Stimulated activated CD8-positive, alpha-beta memory T cell treated with anti-CD3 and anti-CD28 coated beads, Interleukin-12 subunit alpha, Interleukin-12 subunit beta, amount 100 ng/mL, for 24 hours (primary cell): ENCODE measurements at regions not wholly inside any gene's neighbourhood (a gene's known extent, or its start where the extent isn't known, plus 50 kb on each side); places are given as distances from the start of the nearest gene placed in this dataset.
A peak's percentile ranks its signal among the peaks of the same experiment; 100 is the strongest.
"Not testable (repeated sequence)": the region's sequence is repeated elsewhere in the genome, so short reads cannot be mapped to it uniquely, and the experiment has no call there.

Source experiments
- DNase-seq: peaks from one replicate; pipeline ENCODE4 v3.0.0-alpha.2; 2020; ENCODE audit errors: extremely low read depth

DNA sequence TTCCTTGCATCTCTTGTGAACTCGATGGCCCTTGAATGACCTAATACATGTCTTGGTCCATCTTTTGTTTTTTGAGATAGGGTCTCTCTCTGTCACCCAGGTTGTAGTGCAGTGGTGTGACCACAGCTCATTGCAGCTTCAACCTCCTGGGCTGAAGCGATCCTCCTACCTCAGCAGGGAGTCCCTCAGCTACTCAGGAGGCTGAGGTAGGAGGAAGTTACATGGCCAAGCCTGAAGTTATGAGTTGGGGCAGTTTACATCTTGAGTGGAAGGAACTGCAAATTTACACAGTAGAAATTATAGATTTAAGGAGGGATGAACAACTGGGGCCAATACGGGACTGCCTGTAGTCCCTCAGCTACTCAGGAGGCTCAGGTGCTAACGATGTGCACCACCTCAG is 97.2 kb upstream of the METTL14 start:
- no peak for DNase-seq

DNA sequence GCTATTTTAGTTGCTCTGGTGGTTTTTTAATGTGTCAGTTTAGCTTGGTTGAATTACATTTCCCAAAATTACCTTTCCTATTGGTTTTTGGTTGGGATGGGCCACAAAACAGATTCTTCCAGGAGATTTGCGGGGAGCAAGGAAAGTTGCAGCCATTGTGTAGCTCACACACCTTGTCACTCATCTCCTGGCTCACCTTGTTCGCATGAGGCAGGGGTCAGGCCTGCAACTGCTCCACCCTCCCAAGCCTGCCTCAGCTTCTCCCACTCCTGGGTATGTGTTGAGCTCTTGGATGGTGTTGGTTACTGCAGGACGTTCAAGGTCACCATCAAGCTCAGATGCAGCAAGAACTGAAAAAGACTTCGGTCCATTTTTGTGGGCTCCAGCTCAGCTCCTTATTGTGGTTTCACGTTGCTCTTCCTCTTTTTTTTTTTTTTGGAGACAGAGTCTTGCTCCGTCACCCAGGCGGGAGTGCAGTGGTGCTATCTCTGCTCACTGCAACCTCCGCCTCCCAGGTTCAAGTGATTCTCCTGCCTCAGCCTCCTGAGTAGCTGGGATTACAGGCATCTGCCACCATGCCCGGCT is 95.6 kb upstream of the METTL14 start:
- no peak for DNase-seq

DNA sequence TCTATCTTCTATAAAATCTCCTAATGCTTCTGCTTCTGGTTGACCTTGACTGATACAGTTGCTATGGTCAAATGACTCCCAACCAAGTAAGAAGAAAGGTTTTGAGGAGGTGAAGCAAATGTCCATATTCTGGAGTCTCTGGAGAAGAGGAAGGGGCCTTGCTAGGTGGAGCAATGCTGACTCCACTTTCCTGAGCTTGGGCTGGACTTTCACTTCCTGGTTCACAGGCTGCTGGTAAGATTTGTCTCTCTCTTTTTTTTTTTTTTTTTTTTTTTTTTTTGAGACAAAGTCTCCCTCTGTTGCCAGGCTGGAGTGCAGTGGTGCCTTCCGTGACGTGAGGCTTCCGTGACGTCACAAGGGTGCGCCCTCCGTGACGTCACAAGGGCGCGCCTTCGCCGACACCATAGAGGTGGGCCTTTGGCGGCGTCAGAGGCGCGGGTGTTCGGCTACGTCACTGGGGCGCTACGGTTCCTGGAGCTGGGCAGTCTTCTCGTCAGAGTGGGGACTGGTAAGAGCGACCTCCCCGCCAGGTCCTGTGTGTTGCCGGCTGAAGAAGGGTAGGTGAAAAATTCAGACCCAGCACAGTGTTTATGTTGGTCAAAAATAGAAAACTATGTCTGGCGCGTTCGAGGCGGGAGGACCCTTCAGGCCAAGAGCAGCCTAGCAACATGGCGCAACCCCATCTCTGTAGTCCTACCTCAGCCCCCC is 93.7 kb upstream of the METTL14 start:
- peak; percentile 91 for DNase-seq

DNA sequence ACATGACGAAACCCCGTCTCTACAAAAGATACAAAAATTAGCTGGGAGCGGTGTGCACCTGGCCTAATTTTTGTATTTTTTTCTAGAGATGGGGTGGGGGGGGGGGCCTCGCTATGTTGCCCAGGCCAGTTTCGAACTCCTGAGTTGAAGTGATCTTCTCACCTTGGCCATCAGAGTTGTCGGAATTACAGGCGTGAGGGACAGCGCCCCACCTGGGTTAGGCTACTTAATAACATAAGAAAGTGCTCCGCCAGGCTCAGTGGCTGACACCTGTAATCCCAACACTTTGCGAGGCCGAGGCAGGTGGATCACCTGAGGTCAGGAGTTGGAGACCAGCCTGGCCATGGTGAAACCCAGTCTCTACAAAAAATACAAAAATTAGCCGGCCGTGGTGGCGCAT is 92.9 kb upstream of the METTL14 start:
- DNase-seq = not testable (repeated sequence)

DNA sequence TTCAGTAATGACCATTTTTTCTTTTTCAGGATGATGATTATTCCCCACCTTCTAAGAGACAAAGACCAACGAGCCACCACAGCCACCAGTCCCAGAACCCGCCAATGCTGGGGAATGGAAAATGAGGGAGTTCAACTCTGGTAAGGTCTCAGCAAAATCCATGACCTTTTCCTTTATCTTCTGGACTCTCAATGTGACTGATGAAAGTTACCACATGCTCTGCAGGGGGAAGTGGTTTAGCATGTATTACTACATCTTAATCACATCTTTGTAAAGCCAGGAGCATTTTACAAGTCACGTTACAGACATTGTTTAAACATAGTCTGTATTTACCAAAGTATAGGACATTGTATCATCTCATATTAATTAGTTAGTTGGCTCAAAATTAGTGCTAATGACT is 89.3 kb upstream of the METTL14 start:
- not testable (repeated sequence) for DNase-seq

DNA sequence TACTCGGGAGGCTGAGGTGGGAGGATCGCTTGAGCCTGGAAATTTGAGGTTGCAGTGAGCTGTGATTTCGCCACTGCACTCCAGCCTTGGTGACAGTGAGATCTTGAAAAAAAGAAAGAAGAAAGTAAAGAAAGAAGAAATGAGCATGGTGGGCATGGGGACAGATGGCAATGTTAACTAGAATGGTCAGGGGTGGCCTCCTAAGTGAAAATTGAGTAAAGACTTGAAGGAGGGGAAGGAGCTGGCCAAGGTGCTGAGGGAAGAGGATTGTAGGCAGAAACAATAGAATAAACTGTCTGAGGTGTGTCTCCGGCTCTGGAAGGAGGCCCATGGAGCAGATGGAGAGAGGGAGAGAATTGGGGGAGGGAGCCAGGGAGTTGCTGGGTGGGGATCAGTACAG is 60.1 kb upstream of the METTL14 start:
- DNase-seq = not testable (repeated sequence)

DNA sequence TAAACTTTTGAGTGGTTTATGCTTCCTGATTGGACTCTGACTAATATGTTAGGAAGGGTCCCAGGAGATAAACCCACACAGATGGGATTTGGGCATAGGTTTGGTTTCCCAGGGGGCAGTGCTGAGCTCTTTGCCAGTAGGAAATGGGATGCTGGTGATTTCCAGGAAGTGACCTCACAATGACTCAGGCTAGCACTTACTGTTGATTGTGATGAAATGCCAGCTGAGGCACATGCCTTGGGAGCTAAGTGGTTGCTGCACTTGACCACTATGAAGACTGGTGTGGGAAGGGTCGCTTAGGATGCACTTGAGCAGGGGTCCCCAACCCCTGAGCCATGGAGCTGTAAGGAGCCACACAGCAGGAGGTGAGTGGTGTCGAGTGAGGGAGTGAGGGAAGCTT is 55.5 kb upstream of the METTL14 start:
- DNase-seq = not testable (repeated sequence)

DNA sequence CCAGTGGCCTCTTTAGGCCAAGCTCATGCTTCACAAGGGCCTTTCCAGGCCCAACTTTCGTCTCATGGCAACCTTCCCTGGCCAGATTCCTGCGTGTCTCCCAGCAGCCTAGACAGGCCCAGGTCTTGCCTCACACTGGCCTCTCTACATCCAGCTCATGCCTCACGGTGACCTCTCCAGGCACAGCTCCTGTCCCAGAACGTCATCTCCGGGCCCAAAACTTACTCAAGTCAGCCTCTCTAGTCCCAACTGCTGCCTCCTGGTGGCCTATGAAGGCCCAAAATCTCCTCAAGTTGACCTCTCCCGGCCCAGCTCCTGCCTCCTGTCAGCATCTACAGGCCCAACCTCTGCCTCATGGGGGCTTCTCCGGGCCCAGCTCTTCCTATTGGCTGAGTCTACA is 54.3 kb upstream of the METTL14 start:
- not testable (repeated sequence) for DNase-seq

DNA sequence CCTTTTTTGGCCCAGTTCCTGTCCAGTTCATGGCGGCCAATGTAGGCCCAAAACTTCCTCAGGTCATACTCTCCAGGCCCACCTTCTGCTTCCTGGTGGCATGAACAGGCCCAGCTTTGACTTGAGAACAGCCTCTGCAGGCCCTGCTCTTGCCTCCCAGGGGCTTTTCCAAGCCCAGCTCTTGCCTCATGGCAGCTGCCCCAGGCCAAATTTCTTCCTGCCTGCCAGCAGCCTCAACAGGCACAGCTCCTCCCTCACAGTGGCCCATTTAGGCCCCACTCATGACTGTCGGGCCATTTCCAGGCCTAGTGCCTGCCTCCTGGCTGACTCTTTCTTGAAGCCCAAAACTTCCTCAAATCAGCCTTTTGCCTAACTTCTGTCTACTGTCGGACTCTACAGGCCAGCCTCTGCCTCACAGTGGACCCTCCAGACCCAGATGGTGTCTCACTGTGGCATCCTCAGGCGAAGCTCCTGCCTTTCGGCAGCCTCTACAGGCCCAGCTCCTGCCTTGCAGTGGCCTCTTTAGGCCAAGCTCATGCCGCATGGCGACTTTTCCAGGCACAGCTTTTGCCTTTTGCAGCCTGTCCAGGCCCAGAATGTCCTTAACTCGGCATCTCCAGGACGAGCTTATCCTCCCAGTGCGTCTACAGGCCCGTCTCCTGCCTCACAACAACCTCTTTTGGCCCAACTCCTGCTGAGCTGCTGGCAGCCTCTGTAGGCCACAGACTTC is 53.7 kb upstream of the METTL14 start:
- not testable (repeated sequence) for DNase-seq

DNA sequence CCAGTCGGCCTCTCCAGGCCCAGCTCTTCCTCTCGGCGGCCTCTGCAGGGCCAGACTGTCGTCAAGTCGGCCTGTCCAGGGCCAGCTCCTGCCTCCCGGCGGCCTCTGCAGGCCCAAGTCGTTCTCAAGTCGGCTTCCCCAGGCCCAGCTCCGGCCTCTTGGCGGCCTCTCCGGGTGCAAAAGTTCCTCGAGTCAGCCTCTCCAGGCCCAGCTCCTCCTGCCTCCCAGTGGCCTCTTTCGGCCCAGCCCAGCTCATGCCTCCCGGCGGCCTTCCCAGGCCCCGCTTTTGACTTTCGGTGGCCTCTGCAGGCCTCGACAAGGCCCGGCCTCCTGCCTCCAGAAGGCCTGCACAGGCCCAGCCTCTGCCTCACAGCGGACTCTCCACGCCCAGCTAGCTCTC is 51.7 kb upstream of the METTL14 start:
- DNase-seq = not testable (repeated sequence)

DNA sequence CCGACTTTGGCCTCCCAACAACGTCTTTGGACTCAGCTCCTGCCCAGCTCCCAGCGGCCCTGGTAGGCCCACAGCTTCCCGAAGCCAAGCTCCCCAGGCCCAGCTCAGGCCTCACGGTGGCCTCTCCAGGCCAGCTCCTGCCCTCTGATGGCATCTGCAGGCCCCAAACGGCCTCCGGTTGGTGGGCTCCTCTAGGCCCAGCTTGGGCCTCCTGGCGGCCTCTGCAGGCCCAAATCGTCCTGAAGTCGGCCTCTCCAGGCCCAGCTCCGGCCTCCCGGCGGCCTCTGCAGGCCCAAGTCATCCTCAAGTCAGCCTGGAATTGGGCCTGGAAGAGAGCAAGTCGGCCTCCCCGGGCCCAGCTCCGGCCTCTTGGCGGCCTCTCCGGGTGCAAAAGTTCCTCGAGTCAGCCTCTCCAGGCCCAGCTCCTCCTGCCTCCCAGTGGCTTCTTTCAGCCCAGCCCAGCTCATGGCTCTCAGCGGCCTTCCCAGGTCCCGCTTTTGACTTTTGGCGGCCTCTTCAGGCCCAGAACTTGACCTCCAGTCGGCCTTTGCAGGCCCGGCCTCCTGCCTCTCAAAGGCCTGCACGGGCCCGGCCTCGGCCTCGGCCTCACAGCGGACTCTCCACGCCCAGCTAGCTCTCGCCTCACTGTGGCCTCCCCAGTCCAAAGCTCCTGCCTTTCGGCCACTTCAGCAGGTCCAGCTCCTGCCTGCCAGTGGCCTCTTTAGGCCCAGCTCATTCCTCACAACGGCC is 50.9 kb upstream of the METTL14 start:
- not testable (repeated sequence) for DNase-seq
